IPS-NIHi7 (cell line): ENCODE measurements at regions not wholly inside any gene's neighbourhood (a gene's known extent, or its start where the extent isn't known, plus 50 kb on each side); places are given as distances from the start of the nearest gene placed in this dataset.
"Not testable (repeated sequence)": the region's sequence is repeated elsewhere in the genome, so short reads cannot be mapped to it uniquely, and the experiment has no call there.

Experiments
- DNase-seq: peaks from one replicate; pipeline ENCODE4 v3.0.0; 2012; ENCODE audit warnings: mixed read lengths; ENCODE audit errors: extremely low spot score

DNA sequence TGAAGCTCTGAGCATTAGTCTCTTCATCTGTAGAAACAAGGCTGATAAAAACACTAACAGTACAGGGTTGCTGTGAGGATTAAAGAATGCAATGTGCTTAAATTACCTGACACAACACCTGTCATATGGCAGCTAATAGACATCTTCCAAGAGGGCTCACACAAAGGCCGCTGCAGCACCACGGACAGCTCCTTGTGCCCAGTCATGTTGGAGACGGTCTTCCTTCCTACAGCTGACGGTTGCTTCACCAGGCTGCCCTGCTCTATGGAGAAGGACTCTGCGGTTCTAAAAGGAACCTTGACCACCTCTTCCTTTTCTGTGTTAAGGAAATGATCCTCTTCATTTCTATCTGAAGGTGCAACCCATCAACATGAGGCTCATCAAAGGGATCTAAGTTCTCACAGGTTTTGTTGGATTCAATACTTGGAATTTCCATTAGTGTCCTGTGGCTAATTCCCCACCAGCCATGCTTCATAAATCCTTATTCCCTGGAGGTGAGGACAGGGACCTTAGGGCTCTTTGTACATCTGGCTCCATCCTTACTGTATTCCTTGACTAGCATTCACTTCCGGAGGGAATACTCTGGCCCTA is 138.9 kb upstream of the CES5A start:
- peak; percentile 87 for DNase-seq

DNA sequence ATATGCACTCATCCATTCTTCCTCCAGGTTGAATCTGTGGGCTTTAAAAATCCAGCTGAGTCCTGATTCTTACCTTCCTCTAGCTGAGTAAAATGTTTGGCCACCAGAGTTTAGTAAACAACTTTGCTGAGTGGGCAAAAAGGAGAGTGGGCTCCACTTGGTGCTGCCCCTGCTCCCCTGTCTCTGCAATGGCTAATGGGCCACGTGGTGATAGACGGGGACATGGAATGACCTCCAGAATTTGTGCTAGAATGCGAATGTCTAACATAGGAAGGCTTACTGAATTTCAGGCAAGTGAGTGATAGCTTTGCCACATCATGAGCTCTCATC is 137.3 kb upstream of the CES5A start:
- no peak for DNase-seq

DNA sequence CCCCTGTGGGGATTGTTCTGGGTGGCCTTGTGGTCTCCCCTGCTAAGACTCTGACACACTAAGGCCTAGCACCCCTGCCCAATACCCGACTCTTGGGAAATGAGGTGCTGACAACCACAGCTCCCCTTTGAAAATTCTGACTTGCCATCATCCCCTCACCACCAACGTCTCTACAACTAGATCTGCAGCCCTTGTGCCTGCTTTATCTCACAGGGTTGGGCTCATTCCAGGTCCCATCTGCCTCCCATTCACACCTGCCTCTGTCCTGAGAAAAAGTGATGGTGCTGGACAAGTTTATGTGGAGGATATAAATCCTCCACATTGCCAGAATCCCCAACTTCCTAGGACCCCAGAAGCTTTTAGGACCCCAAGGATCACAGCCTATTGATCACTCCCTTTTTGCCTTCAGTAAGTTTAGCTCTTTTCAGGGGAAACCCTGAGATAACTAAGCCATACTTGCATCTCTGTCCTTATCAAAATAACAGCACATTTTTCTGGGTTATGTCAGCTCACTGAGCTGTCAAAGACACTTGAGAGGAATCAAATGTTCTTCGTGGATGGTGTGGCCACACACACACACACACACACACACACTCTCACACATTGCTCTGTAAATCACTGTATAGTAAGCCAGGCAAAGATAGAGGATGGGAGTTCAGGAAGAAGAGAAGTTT is 136.8 kb upstream of the CES5A start:
- DNase-seq: no peak

DNA sequence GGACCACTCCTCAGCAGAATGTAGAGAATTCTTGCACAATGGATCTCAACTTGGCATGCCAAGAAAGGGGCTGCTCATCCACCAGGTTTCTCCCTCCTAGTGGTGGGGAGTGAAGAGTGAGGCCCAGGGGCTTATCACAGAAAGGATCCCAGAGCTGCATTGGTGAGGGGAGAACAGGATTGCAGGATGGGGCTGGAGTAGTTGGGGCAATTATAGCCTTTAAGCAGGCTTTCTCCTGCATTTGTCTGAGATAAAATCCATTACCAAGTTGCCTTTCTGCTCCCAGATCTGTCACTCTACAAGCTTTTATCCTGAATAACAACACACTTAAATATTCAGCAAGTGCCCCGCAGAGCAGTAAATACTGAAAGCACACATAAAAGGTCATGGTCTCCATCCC is 130.8 kb upstream of the CES5A start:
- DNase-seq: no peak

DNA sequence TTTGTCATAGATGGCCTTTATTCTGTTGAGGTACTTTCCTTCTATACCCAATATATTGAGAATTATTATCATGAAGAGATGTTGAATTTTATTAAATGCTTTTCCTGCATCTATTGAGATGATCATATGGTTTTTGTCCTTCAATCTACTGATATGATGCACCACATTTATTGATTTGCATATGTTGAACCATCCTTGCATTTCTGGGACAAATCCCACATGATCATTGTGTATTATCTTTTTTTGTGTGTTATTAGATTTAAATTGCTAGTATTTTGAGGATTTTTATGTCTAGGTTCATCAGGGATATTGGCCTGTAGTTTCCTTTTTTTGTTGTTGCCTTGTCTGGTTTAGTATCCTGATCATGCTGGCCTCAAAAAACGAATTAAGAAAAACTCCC is 124.5 kb upstream of the CES5A start:
- DNase-seq: no peak

DNA sequence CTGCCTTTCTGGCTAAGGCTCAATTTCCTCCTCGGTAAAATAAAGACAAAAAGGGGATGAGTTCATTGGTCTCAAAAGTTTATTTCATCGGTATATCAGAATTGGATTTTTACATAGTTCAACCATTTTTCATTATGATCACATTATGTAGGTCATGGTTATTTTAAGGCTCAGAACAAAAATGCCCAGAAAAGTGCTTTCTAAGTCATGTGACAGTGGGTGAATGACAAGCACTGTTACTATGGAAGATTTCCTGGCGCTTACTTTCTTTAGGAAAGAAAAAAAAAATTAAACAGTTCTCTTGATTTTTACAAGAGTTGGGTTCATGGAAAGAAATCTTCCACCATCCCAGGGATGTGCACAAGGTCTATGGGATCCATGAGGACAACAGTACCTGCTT is 117.9 kb upstream of the CES5A start:
- no peak for DNase-seq

DNA sequence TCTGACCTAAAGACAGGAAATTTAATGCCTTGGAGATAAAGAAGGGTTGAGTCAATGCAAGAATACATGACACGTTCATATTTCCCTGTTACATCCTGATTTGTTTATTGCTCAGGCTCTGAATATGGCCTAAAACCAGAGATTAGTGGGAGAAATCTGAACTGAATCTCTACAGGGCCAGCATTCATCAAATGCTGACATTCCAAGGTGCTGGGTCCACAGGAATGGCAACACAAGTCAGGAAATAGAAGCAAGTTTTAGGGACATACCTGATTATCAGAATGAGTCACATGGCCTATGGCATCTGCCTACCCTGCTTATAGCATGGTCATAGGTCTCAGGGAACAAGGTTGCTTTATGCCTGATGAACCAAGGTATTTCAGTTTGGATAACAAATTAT is 117.4 kb upstream of the CES5A start:
- no peak for DNase-seq

DNA sequence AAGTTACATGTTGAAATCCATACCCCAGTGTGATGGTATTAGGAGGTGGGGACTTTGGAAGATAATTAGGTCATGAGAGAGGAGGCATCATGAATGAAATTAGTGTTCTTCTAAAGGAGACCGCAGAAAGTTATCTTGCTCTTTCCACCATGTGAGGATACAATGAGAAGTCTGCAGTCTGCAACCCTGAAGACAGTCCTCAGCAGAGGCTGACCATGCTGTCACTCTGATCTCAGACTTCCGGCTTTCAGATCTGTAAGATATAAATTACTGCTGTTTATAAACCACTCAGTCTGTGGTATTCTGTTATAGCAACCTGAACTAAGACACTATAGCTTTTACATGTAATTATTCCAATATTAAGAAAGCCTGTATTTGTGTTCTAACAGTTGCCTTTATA is 116.7 kb upstream of the CES5A start:
- DNase-seq: no peak

DNA sequence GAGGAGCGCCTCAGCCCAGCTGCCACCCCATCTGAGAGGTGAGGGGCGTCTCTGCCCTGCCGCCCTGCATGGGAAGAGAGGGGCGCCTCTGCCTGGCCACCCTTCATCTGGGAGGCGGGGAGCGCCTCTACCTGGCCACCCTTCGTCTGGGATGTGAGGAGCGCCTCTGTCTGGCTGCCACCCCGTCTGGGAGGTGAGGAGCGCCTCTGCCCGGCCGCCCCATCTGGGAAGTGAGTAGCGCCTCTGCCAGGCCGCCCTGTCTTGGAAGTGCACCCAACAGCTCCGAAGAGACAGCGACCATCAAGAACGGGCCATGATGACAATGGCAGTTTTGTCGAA is 114.4 kb upstream of the CES5A start:
- no peak for DNase-seq

DNA sequence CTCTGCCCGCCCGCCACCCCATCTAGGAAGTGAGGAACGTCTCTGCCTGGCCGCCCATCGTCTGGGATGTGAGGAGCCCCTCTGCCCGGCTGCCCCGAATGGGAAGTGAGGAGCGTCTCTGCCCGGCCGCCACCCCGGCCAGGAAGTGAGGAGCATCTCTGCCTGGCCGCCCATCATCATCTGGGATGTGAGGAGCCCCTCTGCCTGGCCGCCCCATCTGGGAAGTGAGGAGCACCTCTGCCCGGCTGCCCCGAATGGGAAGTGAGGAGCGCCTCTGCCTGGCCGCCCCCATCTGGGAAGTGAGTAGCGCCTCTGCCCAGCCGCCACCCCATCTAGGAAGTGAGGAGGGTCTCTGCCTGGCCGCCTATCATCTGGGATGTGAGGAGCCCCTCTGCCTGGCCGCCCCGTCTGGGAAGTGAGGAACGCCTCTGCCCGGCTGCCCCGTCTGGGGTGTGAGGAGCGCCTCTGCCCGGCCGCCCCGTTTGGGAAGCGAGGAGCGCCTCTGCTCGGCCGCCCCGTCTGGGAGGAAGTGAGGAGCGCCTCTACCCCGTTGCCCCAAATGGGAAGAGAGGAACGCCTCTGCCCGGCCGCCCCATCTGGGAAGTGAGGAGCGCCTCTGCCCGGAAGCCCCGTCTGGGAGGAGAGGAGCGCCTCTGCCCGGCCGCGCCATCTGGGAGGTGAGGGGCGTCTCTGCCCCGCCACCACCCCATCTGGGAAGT is 113.8 kb upstream of the CES5A start:
- not testable (repeated sequence) for DNase-seq

DNA sequence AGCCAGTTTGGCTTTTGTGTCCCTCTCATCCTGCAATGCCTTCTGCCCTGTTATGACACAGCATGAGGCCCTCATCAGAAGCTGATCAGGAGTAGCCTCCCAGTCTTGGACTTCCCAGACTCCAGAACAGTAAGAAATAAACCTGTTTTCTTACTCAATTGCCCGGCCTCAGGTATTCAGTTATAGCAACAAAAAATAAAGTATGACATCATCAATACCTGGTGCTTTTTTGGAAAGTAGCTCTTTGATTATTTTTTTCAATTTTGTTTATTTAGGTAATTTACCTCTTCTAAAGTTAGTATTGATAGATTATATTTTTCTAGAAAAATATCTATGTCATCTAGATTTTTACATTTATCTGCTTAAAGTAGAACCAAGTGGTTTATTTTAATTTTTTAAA is 112.8 kb upstream of the CES5A start:
- DNase-seq: no peak

DNA sequence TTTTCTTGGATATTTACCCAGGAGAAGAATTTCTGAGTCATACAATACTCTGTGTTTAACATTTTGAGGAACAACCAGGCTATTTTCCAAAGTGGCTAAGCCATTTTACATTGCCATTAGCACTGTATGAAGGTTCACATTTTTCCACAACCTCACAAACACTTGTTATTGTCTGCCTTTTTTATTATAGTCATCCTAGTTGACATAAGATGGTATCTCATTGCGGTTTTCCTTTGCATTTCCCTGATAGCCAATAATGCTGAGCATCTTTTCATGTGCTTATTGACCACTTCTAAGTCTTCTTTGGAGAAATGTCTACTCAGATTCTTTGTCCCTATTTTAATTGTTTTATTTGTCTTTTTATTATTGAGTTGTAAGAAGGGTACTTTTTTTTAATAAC is 107.4 kb upstream of the CES5A start:
- DNase-seq: no peak

DNA sequence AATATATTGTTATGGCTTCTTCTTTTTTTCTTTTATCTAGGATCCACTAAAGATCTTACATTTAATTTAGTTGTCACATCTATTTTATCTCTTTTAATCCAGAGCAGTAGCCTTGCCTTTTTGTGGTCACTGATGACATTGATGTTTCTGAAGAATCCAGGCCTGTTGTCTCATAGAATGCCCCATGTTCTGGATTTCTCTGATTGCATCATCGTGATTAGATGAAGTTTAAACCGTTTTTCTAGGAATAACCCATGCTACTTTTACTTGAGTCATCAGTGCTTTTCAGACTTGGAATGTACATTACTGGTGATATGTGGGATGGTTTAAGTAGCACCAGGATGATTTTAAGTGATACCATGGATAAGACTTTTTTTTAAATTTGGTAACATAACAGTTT is 106.4 kb upstream of the CES5A start:
- no peak for DNase-seq

DNA sequence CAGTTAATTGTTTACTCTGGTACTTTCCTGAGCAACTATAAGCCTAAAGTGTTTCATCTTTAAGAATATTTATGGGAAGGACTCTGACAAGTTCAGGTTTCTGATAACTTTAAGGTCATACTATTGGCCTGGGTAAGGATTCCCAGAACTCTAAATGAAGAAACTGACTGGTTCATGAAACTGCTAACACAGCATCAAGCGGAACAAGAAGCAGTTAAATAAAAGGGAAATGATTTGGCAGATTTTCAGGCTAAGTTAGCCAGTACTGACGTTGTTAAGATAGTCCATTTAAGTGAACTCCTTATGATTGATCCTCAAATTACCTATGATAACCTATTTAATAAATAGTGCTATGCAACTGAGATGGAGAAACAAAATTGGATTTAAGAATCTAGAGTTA is 101.6 kb upstream of the CES5A start:
- no peak for DNase-seq

DNA sequence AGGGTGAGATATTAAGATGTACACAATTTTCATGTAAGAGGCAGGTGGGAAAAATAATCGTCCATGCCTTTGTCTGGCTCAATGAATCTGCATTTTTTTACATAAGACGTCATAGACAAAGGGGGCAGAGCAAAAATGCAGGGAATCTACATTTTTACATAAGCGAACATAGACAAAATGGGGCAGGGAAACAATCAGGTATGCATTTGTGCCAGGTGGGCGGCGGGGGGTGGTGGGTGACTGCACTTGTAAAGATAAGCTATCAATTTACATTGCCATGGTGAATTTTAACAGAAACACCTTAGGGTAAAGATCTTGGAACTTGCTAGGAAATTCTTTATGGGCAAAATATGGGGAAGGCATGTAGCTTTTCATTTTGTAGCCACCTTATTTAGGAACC is 96.3 kb upstream of the CES5A start:
- no peak for DNase-seq

DNA sequence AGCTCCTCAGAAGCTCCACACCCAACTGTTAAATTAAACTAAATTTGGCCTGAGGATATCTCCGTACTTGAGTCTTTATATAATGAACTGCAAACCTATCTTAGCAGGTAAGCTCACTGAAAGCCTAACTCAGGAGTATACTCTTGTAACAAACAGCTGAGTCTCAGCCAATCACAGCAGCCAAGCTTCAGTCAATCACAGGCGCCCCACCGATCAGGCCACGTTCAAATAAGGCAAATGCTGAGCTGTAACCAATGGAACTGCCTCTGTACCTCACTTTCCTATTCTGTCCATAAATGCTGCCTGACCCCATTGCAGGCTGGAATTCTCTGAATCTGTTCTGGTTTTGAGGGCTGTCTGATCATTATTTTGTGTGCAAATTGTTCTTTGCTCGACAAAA is 93.0 kb upstream of the CES5A start:
- DNase-seq: no peak

DNA sequence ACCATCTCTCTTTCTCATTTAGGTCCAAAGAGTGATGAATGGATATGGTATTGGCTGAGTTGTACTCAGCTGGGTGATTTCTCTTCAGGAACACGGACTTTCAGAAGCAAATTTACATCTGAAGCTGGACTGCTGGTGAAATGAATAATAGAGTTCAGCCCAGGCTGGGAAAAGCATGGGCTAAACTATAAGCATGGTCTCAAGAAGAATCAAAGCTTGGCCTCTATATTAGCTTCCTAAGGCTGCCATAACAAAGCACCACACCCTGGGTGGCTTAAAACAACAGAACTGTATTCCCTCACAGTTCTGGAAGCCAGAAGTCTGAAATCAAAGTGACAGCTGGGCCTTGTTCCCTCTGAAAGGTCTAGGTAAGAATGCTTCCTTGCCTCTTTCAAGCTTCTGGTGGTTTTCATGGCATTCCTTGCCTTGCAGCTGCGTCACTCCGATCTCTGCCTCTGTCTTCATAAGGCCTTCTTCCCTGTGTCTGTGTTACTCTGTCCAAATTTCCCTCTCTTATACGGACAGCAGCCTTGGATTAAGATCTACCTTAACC is 89.8 kb upstream of the CES5A start:
- DNase-seq: no peak

DNA sequence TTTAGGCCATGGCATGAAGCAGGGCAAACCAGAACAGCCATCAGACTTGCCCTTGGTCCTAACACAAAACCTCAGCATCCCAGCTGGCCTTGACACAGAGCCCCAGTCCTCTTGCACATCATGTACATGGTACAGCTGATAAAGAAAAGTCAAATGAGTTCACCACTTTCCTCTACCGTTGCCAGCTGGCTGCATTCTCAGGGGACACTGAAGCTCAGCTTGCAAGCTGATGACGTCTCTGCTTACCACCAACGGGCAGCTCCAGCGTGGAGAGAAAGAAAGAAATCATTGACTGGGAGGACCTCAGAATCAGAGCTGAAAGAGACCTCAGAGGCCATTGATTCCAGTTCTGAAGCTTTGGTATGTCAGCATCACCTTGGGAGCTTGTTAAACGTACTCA is 80.7 kb upstream of the CES5A start:
- DNase-seq: no peak

DNA sequence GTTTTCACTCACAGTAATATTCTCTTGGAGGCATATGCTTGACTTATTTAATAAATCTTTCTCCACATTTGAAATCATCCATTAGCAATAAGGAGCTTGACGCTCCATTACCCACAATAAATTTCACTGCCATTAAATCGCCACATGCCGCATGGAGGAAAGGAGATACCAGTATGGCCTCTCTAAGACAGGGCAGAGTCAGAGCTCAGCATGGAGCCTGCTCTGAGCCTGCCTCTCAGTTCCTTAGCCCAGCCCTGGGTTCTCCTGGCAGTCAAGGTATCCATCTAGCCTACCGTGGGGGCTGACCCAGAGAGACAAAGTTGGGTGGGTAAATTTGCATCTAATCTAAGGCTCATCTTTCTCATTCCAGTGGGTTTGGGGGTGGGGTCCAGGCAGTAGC is 80.3 kb upstream of the CES5A start:
- DNase-seq: no peak

DNA sequence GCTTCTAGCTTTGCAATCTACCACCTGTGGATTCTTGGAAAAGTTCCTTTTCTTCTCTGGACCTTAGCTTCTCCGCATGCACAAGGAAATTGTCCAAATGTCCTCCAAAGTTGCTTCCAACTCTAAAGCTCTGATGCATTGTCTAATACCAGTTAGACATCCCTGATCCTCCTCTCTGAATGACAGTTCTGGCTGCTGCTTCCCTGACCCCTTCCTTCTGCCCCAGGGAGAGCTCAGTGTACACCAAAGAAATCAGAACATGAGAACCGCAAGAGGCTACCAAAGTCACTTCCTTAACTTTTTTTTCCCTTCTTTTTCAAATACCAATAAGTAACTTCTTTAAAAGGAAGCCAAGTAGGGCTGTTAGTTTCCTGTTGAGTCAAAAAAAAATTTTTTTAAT is 79.7 kb upstream of the CES5A start:
- no peak for DNase-seq

DNA sequence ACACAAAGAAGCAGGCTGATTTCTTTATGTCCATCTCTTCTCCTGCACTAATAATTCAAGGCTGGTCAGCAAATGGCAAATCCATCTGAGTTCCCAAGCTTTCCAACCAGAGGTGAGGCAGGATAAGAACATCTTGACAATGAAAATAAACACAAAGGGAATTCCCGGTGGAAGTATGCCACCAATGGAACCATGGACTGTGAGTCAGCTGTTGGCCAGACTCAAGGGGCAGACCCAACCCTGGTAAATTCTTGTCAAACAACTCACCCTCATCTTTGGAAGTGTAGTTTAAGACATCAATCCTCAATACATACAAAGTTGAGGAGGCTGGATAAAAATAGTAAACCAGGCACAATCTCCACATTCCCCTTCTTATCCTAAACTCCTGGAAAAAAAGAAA is 74.3 kb upstream of the CES5A start:
- DNase-seq: no peak

DNA sequence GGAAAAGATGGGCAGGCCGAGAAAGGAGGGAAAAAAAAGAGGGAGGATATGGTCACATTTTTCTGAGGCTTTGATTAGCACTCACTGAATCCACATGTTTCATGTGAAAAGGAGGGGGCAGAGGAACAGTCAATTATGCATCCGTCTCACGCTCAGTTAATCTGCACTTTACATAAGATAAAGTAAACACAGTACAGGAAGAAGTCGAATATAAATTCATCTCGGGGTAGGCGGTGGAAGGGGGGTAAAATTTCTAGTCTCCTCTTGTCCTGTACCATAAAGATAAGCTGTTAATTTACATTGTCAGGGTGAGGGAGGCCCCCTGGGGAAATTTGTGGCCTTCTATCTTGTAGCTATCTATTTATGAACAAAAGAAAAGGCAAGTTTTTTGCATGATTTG is 73.1 kb upstream of the CES5A start:
- no peak for DNase-seq

DNA sequence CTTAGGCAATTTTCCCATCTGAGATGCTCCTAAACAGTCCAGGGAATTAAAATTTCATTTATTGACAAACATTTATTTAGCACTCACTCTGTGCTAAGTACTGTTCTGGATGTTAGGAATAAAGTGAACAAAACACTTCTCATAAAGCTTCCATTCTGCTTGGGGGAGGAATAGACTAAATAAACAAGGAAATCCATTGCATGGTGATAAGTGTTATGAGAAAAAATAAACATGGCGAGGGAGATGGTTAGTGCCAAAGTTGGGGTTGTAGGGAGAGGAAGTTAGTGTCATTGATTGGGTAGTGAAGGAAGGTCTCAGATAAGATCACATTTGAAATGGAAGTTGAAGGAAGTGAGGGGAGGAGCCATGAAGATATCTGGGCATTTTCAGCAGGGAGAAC is 72.2 kb upstream of the CES5A start:
- DNase-seq: no peak
